Activated CD4-positive, alpha-beta T cell treated with anti-CD3 and anti-CD28 coated beads, Interleukin-10, Interleukin-2, amounts not matched to agents 100 ng/mL and 50 ng/mL, durations not matched to agents 16 hours and 8 hours (primary cell): ENCODE measurements at regions not wholly inside any gene's neighbourhood (a gene's known extent, or its start where the extent isn't known, plus 50 kb on each side); places are given as distances from the start of the nearest gene placed in this dataset.

Source experiments
- DNase-seq: peaks from one replicate; pipeline ENCODE4 v3.0.0-alpha.2; 2020

GRCh38 chr16:63563819-63564505, 1527.7 kb upstream of the CDH8 start:
- no peak for DNase-seq

GRCh38 chr16:63553980-63554379, 1517.7 kb upstream of the CDH8 start:
- DNase-seq = no peak

- DNase-seq = no peak
These were observed 1503.0 kb upstream of the CDH8 start for GRCh38 chr16:63539276-63539675.

- no peak for DNase-seq
These were observed 1494.7 kb upstream of the CDH8 start for GRCh38 chr16:63530974-63531373.

- DNase-seq = no peak
These were observed 1494.0 kb upstream of the CDH8 start for GRCh38 chr16:63530208-63530607.

- no peak for DNase-seq
These were observed 1491.2 kb upstream of the CDH8 start for GRCh38 chr16:63527404-63527803.

- no peak for DNase-seq
These were observed 1480.2 kb upstream of the CDH8 start for GRCh38 chr16:63516394-63516793.

GRCh38 chr16:63512910-63513309, 1476.7 kb upstream of the CDH8 start:
- no peak for DNase-seq

- no peak for DNase-seq
These were observed 1461.2 kb upstream of the CDH8 start for GRCh38 chr16:63497408-63497807.

GRCh38 chr16:63496282-63496681, 1460.0 kb upstream of the CDH8 start:
- DNase-seq = no peak

GRCh38 chr16:63488955-63489354, 1452.7 kb upstream of the CDH8 start:
- DNase-seq = no peak

GRCh38 chr16:63481060-63481459, 1444.8 kb upstream of the CDH8 start:
- no peak for DNase-seq

- no peak for DNase-seq
These were observed 1437.5 kb upstream of the CDH8 start for GRCh38 chr16:63473725-63474124.

- DNase-seq = no peak
These were observed 1431.3 kb upstream of the CDH8 start for GRCh38 chr16:63467513-63467912.

- no peak for DNase-seq
These were observed 1426.1 kb upstream of the CDH8 start for GRCh38 chr16:63462316-63462715.

GRCh38 chr16:63461248-63461841, 1425.1 kb upstream of the CDH8 start:
- DNase-seq = no peak

- no peak for DNase-seq
These were observed 1422.6 kb upstream of the CDH8 start for GRCh38 chr16:63458846-63459245.

GRCh38 chr16:63457869-63458268, 1421.6 kb upstream of the CDH8 start:
- no peak for DNase-seq

GRCh38 chr16:63453261-63453660, 1417.0 kb upstream of the CDH8 start:
- no peak for DNase-seq

GRCh38 chr16:63447121-63447520, 1410.9 kb upstream of the CDH8 start:
- DNase-seq = no peak

- DNase-seq = no peak
These were observed 1406.0 kb upstream of the CDH8 start for GRCh38 chr16:63442246-63442645.

GRCh38 chr16:63426275-63426870, 1390.1 kb upstream of the CDH8 start:
- no peak for DNase-seq

GRCh38 chr16:63422715-63423114, 1386.5 kb upstream of the CDH8 start:
- no peak for DNase-seq

GRCh38 chr16:63416712-63417111, 1380.5 kb upstream of the CDH8 start:
- no peak for DNase-seq

- no peak for DNase-seq
These were observed 1378.8 kb upstream of the CDH8 start for GRCh38 chr16:63415014-63415413.
